IMR-90 (cell line): ENCODE measurements at regions not wholly inside any gene's neighbourhood (a gene's known extent, or its start where the extent isn't known, plus 50 kb on each side); places are given as distances from the start of the nearest gene placed in this dataset.

Experiments used
- ATAC-seq: fragments of 200-7000 bp; cut with Tn5 transposase; 2 replicates; pipeline ENCODE4 v1.9.1; 2020; ENCODE audit warnings: low read depth, mild to moderate bottlenecking, moderate library complexity
- BruUV-seq: library from RNA; stranded (reverse); fragments of 400-500 nt; replicated peaks from 2 replicates; lab custom pipeline; 2021; lab: Mats Ljungman, UMichigan
- CTCF ChIA-PET: fragments of 300-600 bp; formaldehyde crosslinking; extraction: SDS; loops from one replicate; lab custom pipeline; 2021; ENCODE audit warnings: antibody characterized with exemption; lab: Yijun Ruan, JAX
- POLR2A ChIA-PET: fragments of 300-600 bp; sonication (Branson Sonifier 250); formaldehyde crosslinking; loops from one replicate; lab custom pipeline; 2022; ENCODE audit warnings: antibody characterized with exemption; ENCODE audit not compliant: unreplicated experiment; lab: Charles Lee
- DNase-seq: peaks from one replicate; pipeline ENCODE4 v3.0.0; 2013
- H2AFZ ChIP-seq: replicated peaks from 2 replicates; pipeline ENCODE3; 2013; ENCODE audit warnings: low read length, mild to moderate bottlenecking; ENCODE audit not compliant: poor library complexity
- H2AK5ac ChIP-seq: 2 replicates; pipeline ENCODE4 v1.6.1; 2013; ENCODE audit warnings: low read depth, low read length, inconsistent platforms
- H2AK9ac ChIP-seq: replicated peaks from 2 replicates; pipeline ENCODE3; 2013; ENCODE audit warnings: mild to moderate bottlenecking, low read depth, low read length, moderate library complexity; ENCODE audit not compliant: poor library complexity
- H2BK120ac ChIP-seq: 2 replicates; pipeline ENCODE4 v1.6.1; 2013; ENCODE audit warnings: low read depth, low read length, inconsistent platforms
- H2BK15ac ChIP-seq: 3 replicates; pipeline ENCODE4 v1.6.1; 2013; ENCODE audit warnings: low read depth, low read length, inconsistent platforms
- H2BK20ac ChIP-seq: 2 replicates; pipeline ENCODE4 v1.6.1; 2013; ENCODE audit warnings: low read depth, mild to moderate bottlenecking, inconsistent platforms, low read length, moderate library complexity
- H2BK5ac ChIP-seq: 2 replicates; pipeline ENCODE4 v1.6.1; 2013; ENCODE audit warnings: mild to moderate bottlenecking, low read depth, low read length, inconsistent platforms; ENCODE audit not compliant: poor library complexity, severe bottlenecking
- H3K14ac ChIP-seq: replicated peaks from 2 replicates; pipeline ENCODE4 v1.6.1; 2013; ENCODE audit warnings: low read depth, low read length, inconsistent platforms
- H3K18ac ChIP-seq: 2 replicates; pipeline ENCODE4 v1.6.1; 2013; ENCODE audit warnings: low read depth, low read length, control low read depth
- H3K23ac ChIP-seq: 2 replicates; pipeline ENCODE4 v1.6.1; 2013; ENCODE audit warnings: low read depth, low read length, inconsistent platforms
- H3K27ac ChIP-seq: 2 replicates; pipeline ENCODE4 v1.5.1; 2013; ENCODE audit warnings: mild to moderate bottlenecking, control low read depth, low read length; ENCODE audit not compliant: insufficient read depth
- H3K27me3 ChIP-seq: 2 replicates; pipeline ENCODE4 v1.6.1; 2013; ENCODE audit warnings: low read length; ENCODE audit not compliant: control insufficient read depth, insufficient read depth
- H3K36me3 ChIP-seq: 2 replicates; pipeline ENCODE4 v1.6.1; 2013; ENCODE audit warnings: low read length, mixed read lengths; ENCODE audit not compliant: control insufficient read depth, insufficient read depth
- H3K4ac ChIP-seq: 2 replicates; pipeline ENCODE4 v1.6.1; 2013; ENCODE audit warnings: low read depth, low read length, inconsistent platforms
- H3K4me1 ChIP-seq: 2 replicates; pipeline ENCODE4 v1.6.1; 2013; ENCODE audit warnings: low read length, mixed read lengths; ENCODE audit not compliant: control insufficient read depth, insufficient read depth
- H3K4me2 ChIP-seq: 2 replicates; pipeline ENCODE4 v1.6.1; 2013; ENCODE audit warnings: low read depth, mild to moderate bottlenecking, control low read depth, low read length, moderate library complexity
- H3K4me3 ChIP-seq: 2 replicates; pipeline ENCODE4 v1.5.1; 2013; ENCODE audit warnings: low read depth, mild to moderate bottlenecking, control low read depth, low read length, moderate library complexity; ENCODE audit not compliant: insufficient read depth
- H3K56ac ChIP-seq: 2 replicates; pipeline ENCODE4 v1.6.1; 2013; ENCODE audit warnings: low read length, inconsistent platforms; ENCODE audit not compliant: insufficient read depth; ENCODE audit errors: extremely low read depth
- H3K79me1 ChIP-seq, 2 experiments: 2 replicates each; pipeline ENCODE4 v1.6.1; 2013; ENCODE audit warnings: low read length in 2 of 2, inconsistent platforms in 1 of 2, low read depth in 1 of 2
- H3K9ac ChIP-seq: 2 replicates; pipeline ENCODE4 v1.6.1; 2013; ENCODE audit warnings: low read depth, low read length, control low read depth
- H3K9me1 ChIP-seq: 2 replicates; pipeline ENCODE4 v1.6.1; 2013; ENCODE audit warnings: low read length, inconsistent platforms; ENCODE audit not compliant: insufficient read depth
- H3K9me3 ChIP-seq: 2 replicates; pipeline ENCODE4 v1.6.1; 2013; ENCODE audit warnings: low read length; ENCODE audit not compliant: control insufficient read depth, insufficient read depth
- H4K20me1 ChIP-seq: 2 replicates; pipeline ENCODE4 v1.6.1; 2013; ENCODE audit warnings: low read length, inconsistent platforms; ENCODE audit not compliant: insufficient read depth
- H4K5ac ChIP-seq: 2 replicates; pipeline ENCODE4 v1.6.1; 2013; ENCODE audit warnings: mild to moderate bottlenecking, low read depth, low read length, control low read depth
- H4K8ac ChIP-seq, 2 experiments: 2 replicates each; pipeline ENCODE4 v1.6.1; 2013; ENCODE audit warnings: low read depth in 2 of 2, low read length in 2 of 2, control low read depth in 1 of 2, inconsistent platforms in 1 of 2
- H4K91ac ChIP-seq: 2 replicates; pipeline ENCODE4 v1.6.1; 2013; ENCODE audit warnings: low read depth, low read length, inconsistent platforms; ENCODE audit not compliant: insufficient read depth
- CEBPB ChIP-seq: IDR thresholded peaks from 2 replicates; pipeline ENCODE4 v1.6.1; 2012; ENCODE audit warnings: low read depth, low read length, improper control_type of control experiment
- CHD1 ChIP-seq: IDR thresholded peaks from 2 replicates; pipeline ENCODE4 v1.6.1; 2012; ENCODE audit warnings: low read depth, low read length, improper control_type of control experiment
- FOS ChIP-seq: fragments of 150-350 bp; IDR thresholded peaks from 2 replicates; pipeline ENCODE4 v1.6.1; 2016; ENCODE audit warnings: low read depth, low read length
- MAFK ChIP-seq: IDR thresholded peaks from 2 replicates; pipeline ENCODE4 v1.6.1; 2012; ENCODE audit warnings: low read depth, low read length, improper control_type of control experiment
- MAZ ChIP-seq: IDR thresholded peaks from 2 replicates; pipeline ENCODE4 v1.6.1; 2012; ENCODE audit warnings: low read depth, mild to moderate bottlenecking, low read length, improper control_type of control experiment, moderate library complexity, borderline replicate concordance
- MXI1 ChIP-seq: IDR thresholded peaks from 2 replicates; pipeline ENCODE4 v1.6.1; 2012; ENCODE audit warnings: low read depth, mild to moderate bottlenecking, low read length, moderate library complexity, borderline replicate concordance
- POLR2A ChIP-seq: IDR thresholded peaks from 2 replicates; pipeline ENCODE4 v1.6.1; 2012; ENCODE audit warnings: mild to moderate bottlenecking, low read depth, low read length
- RCOR1 ChIP-seq: IDR thresholded peaks from 2 replicates; pipeline ENCODE4 v1.6.1; 2012; ENCODE audit warnings: mild to moderate bottlenecking, low read length, improper control_type of control experiment; ENCODE audit not compliant: insufficient replicate concordance
- RFX5 ChIP-seq: IDR thresholded peaks from 2 replicates; pipeline ENCODE4 v1.8.0; 2012; ENCODE audit warnings: low read depth, mild to moderate bottlenecking, low read length, moderate library complexity
- SMC3 ChIP-seq: fragments of 150-350 bp; IDR thresholded peaks from 2 replicates; pipeline ENCODE4 v1.6.1; 2016; ENCODE audit warnings: low read depth, mild to moderate bottlenecking, antibody characterized with exemption, low read length, moderate library complexity
- WGBS, 2 experiments: methylation state at CpG; one replicate each; pipeline versions ENCODE4 v1.1.5 to v1.1.7; 2013; ENCODE audit warnings: missing lambda C conversion rate in 2 of 2; ENCODE audit not compliant: insufficient read length in 1 of 2; ENCODE audit errors: extremely low coverage in 2 of 2; 5-methylcytosine and 5-hydroxymethylcytosine counted together
- dilution Hi-C: fragments of 300-500 bp; cut with HindIII; formaldehyde crosslinking; loops from one replicate; pipeline ENCODE4 v1.14.3; 2018; ENCODE audit warnings: low sequenced_read_pairs; ENCODE audit not compliant: unreplicated experiment
- in situ Hi-C: fragments of 300-500 bp; cut with MboI; formaldehyde crosslinking; loops from 3 replicates; pipeline ENCODE4 v1.14.3; 2019; ENCODE audit warnings: low sequenced_read_pairs, inconsistent platforms, mixed read lengths
- intact Hi-C: fragments of 100-400 bp; cut with micrococcal nuclease; formaldehyde crosslinking; loops from 2 replicates; pipeline ENCODE4 v1.10.0; 2022
- TF ChIP-seq, protein P1 (sequence below): conservative IDR thresholded peaks from 2 replicates; pipeline ENCODE4 v1.5.1; 2012; ENCODE audit warnings: mild to moderate bottlenecking, low read depth, low read length, improper control_type of control experiment
- TF ChIP-seq, protein P2 (sequence below): fragments of 150-350 bp; IDR thresholded peaks from 2 replicates; pipeline ENCODE4 v1.6.1; 2017; ENCODE audit warnings: mild to moderate bottlenecking, antibody characterized with exemption, low read length, low read depth

DNA sequence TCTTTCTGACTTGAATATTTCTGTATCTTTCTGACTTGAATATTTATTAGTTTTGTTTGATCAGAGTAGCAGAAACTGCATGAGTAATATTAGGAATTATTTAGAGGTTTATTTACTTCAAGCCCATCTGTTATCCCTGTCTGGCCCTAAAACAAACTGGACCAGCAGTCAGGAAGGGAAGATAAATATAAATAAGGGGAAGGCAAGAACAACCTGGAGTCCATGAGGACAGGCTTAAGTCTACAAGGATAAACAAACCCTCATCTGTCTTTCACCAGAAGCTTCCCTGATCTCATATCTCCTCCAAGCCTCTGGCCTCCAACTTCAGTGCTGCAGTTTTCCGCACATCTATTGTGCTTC is 524.9 kb downstream of the CENPC start:
- ChIA-PET POLR2A (no interaction called here), CTCF (no interaction called here)
- TF ChIP-seq RFX5 (no peak), MXI1 (no peak), SMC3 (no peak), RCOR1 (no peak), CEBPB (no peak), CHD1 (no peak), POLR2A (no peak), MAFK (no peak), MAZ (no peak), FOS (no peak)
- TF ChIP-seq, protein P1, sequence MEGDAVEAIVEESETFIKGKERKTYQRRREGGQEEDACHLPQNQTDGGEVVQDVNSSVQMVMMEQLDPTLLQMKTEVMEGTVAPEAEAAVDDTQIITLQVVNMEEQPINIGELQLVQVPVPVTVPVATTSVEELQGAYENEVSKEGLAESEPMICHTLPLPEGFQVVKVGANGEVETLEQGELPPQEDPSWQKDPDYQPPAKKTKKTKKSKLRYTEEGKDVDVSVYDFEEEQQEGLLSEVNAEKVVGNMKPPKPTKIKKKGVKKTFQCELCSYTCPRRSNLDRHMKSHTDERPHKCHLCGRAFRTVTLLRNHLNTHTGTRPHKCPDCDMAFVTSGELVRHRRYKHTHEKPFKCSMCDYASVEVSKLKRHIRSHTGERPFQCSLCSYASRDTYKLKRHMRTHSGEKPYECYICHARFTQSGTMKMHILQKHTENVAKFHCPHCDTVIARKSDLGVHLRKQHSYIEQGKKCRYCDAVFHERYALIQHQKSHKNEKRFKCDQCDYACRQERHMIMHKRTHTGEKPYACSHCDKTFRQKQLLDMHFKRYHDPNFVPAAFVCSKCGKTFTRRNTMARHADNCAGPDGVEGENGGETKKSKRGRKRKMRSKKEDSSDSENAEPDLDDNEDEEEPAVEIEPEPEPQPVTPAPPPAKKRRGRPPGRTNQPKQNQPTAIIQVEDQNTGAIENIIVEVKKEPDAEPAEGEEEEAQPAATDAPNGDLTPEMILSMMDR = no peak
- TF ChIP-seq, protein P2, sequence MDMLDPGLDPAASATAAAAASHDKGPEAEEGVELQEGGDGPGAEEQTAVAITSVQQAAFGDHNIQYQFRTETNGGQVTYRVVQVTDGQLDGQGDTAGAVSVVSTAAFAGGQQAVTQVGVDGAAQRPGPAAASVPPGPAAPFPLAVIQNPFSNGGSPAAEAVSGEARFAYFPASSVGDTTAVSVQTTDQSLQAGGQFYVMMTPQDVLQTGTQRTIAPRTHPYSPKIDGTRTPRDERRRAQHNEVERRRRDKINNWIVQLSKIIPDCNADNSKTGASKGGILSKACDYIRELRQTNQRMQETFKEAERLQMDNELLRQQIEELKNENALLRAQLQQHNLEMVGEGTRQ = no peak
- H3K27me3 ChIP-seq = no peaks in the 10 kb centered on the region
- no peaks in the 10 kb centered on the region for H3K9me1 ChIP-seq
- no TSS peak for BruUV-seq
- WGBS, 2 experiments = no CpG with 5 or more reads among the region's 1 CpG
- DNase-seq = no peak
- in situ Hi-C loops = no loop called here
- H2AK5ac ChIP-seq = no peak overlapping the region
- no peak overlapping the region for H3K9ac ChIP-seq
- H3K36me3 ChIP-seq = no peaks in the 10 kb centered on the region
- intact Hi-C loops = no loop called here
- H3K23ac ChIP-seq = no peak overlapping the region
- no peak overlapping the region for H2BK15ac ChIP-seq
- H2BK5ac ChIP-seq = no peak overlapping the region
- no peak overlapping the region for H3K4me3 ChIP-seq
- no peak overlapping the region for H4K91ac ChIP-seq
- ATAC-seq = no peak
- peaks cover 6% of the 10 kb centered on the region for H3K9me3 ChIP-seq
- H3K79me1 ChIP-seq = no peaks in the 10 kb centered on the region
- H3K4ac ChIP-seq = no peak overlapping the region
- no peak overlapping the region for H4K8ac ChIP-seq
- H4K5ac ChIP-seq = no peak overlapping the region
- H3K18ac ChIP-seq = no peak overlapping the region
- H2AK9ac ChIP-seq = no peak overlapping the region
- no peaks in the 10 kb centered on the region for H4K20me1 ChIP-seq
- dilution Hi-C loops = no loop called here
- H3K4me1 ChIP-seq = no peaks in the 10 kb centered on the region
- H3K27ac ChIP-seq = no peak overlapping the region
- H2BK120ac ChIP-seq = no peak overlapping the region
- no peak overlapping the region for H3K56ac ChIP-seq
- H2AFZ ChIP-seq = no peak overlapping the region
- no peak overlapping the region for H3K14ac ChIP-seq
- no peak overlapping the region for H3K4me2 ChIP-seq
- H2BK20ac ChIP-seq = no peak overlapping the region
